Body of pancreas (tissue), 4 donors: ENCODE measurements at regions not wholly inside any gene's neighbourhood (a gene's known extent, or its start where the extent isn't known, plus 50 kb on each side); places are given as distances from the start of the nearest gene placed in this dataset.
A peak's percentile ranks its signal among the peaks of the same experiment; 100 is the strongest.

Source experiments
- ATAC-seq: fragments of 150-250 bp; one replicate; pipeline ENCODE4 v1.9.1; 2016
- DNase-seq, 4 donors: peaks; one replicate each; pipeline ENCODE4 v3.0.0-alpha.2; 2019
- H3K27ac ChIP-seq, 4 donors: fragments of 200-600 bp; sonication (generic); 1 replicate in 3 of 4; 2 replicates in 1 of 4; pipeline versions ENCODE4 v1.5.1 to v1.6.1; 2016 to 2019; ENCODE audit warnings: mild to moderate bottlenecking in 1 of 4, mixed read lengths in 1 of 4, moderate library complexity in 1 of 4
- H3K27me3 ChIP-seq, 2 donors: fragments of 200-600 bp; sonication (generic); one replicate each; pipeline ENCODE4 v1.6.0; 2016; ENCODE audit warnings: mild to moderate bottlenecking in 1 of 2
- H3K36me3 ChIP-seq, 2 donors: fragments of 200-600 bp; sonication (generic); replicated peaks in 1 of 2; 2 replicates each; pipeline ENCODE4 v1.5.1; 2016; ENCODE audit warnings: low read depth in 2 of 2; ENCODE audit not compliant: insufficient read depth in 1 of 2
- H3K4me1 ChIP-seq: fragments of 200-600 bp; sonication (generic); one replicate; pipeline ENCODE4 v1.6.0; 2016
- H3K4me3 ChIP-seq, 2 donors: fragments of 200-600 bp; sonication (generic); 1 replicate in 1 of 2; 2 replicates in 1 of 2; pipeline ENCODE4 v1.5.1; 2016 to 2019
- H3K9me3 ChIP-seq, 3 donors: fragments of 200-600 bp; sonication (generic); 1 replicate in 2 of 3; 2 replicates in 1 of 3; pipeline ENCODE4 v1.5.1; 2016
- POLR2A ChIP-seq, 3 donors: fragments of 450-650 bp; IDR thresholded peaks; one replicate each; pipeline ENCODE4 v1.6.1; 2016; ENCODE audit warnings: antibody characterized with exemption in 3 of 3, mild to moderate bottlenecking in 2 of 3
- WGBS, 2 donors: methylation state at CpG; one replicate each; pipeline ENCODE4 v1.1.5; 2017; 5-methylcytosine and 5-hydroxymethylcytosine counted together
- intact Hi-C: fragments of 100-400 bp; cut with DNase I; formaldehyde crosslinking; loops from one replicate; pipeline ENCODE4 v1.15.1; 2023
- TF ChIP-seq, protein P1 (sequence below), 7 experiments: fragments of 450-650 bp in 4 of 7; fragments of 200-600 bp in 3 of 7; sonication (generic) in 3 of 7; IDR thresholded peaks; one replicate each; pipeline ENCODE4 v1.5.1; 2016 to 2019; ENCODE audit warnings: antibody characterized with exemption in 7 of 7

GRCh38 chr5:52690236-52690768 lies 97.4 kb upstream of the ITGA1 start:
- H3K9me3 ChIP-seq: no peaks in the 10 kb centered on the region
- 21 to 31% methylated on average over 2 of the region's 2 CpGs for WGBS, 2 donors
- no peak for TF ChIP-seq POLR2A (IDR thresholded peaks at IDR 0.05)
- TF ChIP-seq, protein P1, sequence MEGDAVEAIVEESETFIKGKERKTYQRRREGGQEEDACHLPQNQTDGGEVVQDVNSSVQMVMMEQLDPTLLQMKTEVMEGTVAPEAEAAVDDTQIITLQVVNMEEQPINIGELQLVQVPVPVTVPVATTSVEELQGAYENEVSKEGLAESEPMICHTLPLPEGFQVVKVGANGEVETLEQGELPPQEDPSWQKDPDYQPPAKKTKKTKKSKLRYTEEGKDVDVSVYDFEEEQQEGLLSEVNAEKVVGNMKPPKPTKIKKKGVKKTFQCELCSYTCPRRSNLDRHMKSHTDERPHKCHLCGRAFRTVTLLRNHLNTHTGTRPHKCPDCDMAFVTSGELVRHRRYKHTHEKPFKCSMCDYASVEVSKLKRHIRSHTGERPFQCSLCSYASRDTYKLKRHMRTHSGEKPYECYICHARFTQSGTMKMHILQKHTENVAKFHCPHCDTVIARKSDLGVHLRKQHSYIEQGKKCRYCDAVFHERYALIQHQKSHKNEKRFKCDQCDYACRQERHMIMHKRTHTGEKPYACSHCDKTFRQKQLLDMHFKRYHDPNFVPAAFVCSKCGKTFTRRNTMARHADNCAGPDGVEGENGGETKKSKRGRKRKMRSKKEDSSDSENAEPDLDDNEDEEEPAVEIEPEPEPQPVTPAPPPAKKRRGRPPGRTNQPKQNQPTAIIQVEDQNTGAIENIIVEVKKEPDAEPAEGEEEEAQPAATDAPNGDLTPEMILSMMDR (IDR thresholded peaks at IDR 0.05): no peak
- no peaks in the 10 kb centered on the region for H3K27me3 ChIP-seq
- H3K4me3 ChIP-seq: no peak overlapping the region
- no peak for DNase-seq
- ATAC-seq: peak; percentile 47
- H3K4me1 ChIP-seq: no peaks in the 10 kb centered on the region
- intact Hi-C loops: no loop called here
- H3K36me3 ChIP-seq: no peaks in the 10 kb centered on the region
- H3K27ac ChIP-seq: no peak overlapping the region

GRCh38 chr5:52692039-52692438 lies 95.7 kb upstream of the ITGA1 start:
- TF ChIP-seq POLR2A (IDR thresholded peaks at IDR 0.05): no peak
- intact Hi-C loops: no loop called here
- no peak for ATAC-seq
- no peaks in the 10 kb centered on the region for H3K36me3 ChIP-seq
- H3K4me1 ChIP-seq: no peaks in the 10 kb centered on the region
- H3K4me3 ChIP-seq: no peak overlapping the region
- no peaks in the 10 kb centered on the region for H3K9me3 ChIP-seq
- H3K27me3 ChIP-seq: no peaks in the 10 kb centered on the region
- no peak overlapping the region for H3K27ac ChIP-seq
- no peak for DNase-seq

- TF ChIP-seq, protein P1 (IDR thresholded peaks at IDR 0.05): no peak
Measured at GRCh38 chr5:52692606-52693005, 95.1 kb upstream of the ITGA1 start.

GRCh38 chr5:52693280-52693679 lies 94.4 kb upstream of the ITGA1 start:
- no peak overlapping the region for H3K4me3 ChIP-seq
- no peaks in the 10 kb centered on the region for H3K27me3 ChIP-seq
- H3K27ac ChIP-seq: no peak overlapping the region
- no peaks in the 10 kb centered on the region for H3K36me3 ChIP-seq
- H3K9me3 ChIP-seq: no peaks in the 10 kb centered on the region
- TF ChIP-seq POLR2A (IDR thresholded peaks at IDR 0.05): no peak
- TF ChIP-seq, protein P1 (IDR thresholded peaks at IDR 0.05): peak in 4 of 7 experiments; percentile 26 to 29 (median 28)
- H3K4me1 ChIP-seq: no peaks in the 10 kb centered on the region
- intact Hi-C loops: no loop called here
- ATAC-seq (no peak), DNase-seq (peak in 2 of 4 donors; percentile 21 to 26)

More at GRCh38 chr5:52692606-52693005, 95.1 kb upstream of the ITGA1 start:
- intact Hi-C loops: no loop called here
- WGBS, 2 donors: 23 to 35% methylated on average over 1 of the region's 1 CpG
- ATAC-seq: no peak
- Histone ChIP-seq H3K27me3 (no peaks in the 10 kb centered on the region), H3K27ac (no peak overlapping the region), H3K9me3 (no peaks in the 10 kb centered on the region), H3K4me1 (no peaks in the 10 kb centered on the region), H3K36me3 (no peaks in the 10 kb centered on the region), H3K4me3 (no peak overlapping the region)
- no peak for DNase-seq

DNA sequence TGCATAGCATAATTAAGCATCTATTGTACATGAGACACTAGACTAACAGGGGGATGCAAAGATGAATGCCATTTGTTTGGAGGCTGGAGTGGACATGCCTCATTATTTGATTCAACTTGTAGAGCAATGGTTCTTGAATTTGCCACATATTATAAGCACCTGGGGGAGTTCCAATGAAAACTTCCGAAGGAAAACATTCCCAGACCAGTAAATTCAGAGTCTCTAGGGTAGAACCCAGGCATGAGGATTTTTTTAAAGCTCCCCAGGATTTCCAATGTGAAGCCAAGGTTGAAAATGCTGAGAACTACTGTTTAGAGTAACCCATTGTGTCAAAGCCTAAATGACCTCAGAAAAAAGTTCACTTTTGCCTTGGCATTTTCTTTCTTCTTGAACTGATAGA lies 93.9 kb upstream of the ITGA1 start:
- Histone ChIP-seq H3K36me3 (no peaks in the 10 kb centered on the region), H3K27ac (no peak overlapping the region), H3K27me3 (no peaks in the 10 kb centered on the region), H3K4me1 (no peaks in the 10 kb centered on the region), H3K4me3 (no peak overlapping the region), H3K9me3 (no peaks in the 10 kb centered on the region)
- 75 to 79% methylated on average over 1 of the region's 1 CpG for WGBS, 2 donors
- intact Hi-C loops: no loop called here
- DNase-seq (no peak), ATAC-seq (no peak)
- no peak for TF ChIP-seq POLR2A (IDR thresholded peaks at IDR 0.05)
- TF ChIP-seq, protein P1 (IDR thresholded peaks at IDR 0.05): no peak
